H1 (cell line): ENCODE measurements at regions not wholly inside any gene's neighbourhood (a gene's known extent, or its start where the extent isn't known, plus 50 kb on each side); places are given as distances from the start of the nearest gene placed in this dataset.

Source experiments
- CTCF ChIA-PET: fragments of 300-600 bp; sonication (Branson Sonifier 250); formaldehyde crosslinking; loops from one replicate; lab custom pipeline; 2021; ENCODE audit not compliant: partially characterized antibody; lab: Charles Lee
- POLR2A ChIA-PET: fragments of 300-600 bp; sonication (Branson Sonifier 250); formaldehyde crosslinking; loops from one replicate; lab custom pipeline; 2021; ENCODE audit warnings: inconsistent platforms; ENCODE audit not compliant: partially characterized antibody; lab: Charles Lee
- DNase-seq, 2 experiments: peaks; one replicate each; pipeline versions ENCODE4 v3.0.0 to v3.0.0-alpha.2; 2010 to 2022; ENCODE audit warnings: low spot score in 2 of 2, low read depth in 1 of 2, mixed read lengths in 1 of 2
- FAIRE-seq: peaks from 2 replicates; lab custom pipeline; 2011; peaks lifted over from hg19 to GRCh38; lab: Jason Lieb, UNC
- H2AFZ ChIP-seq: 2 replicates; pipeline ENCODE4 v1.8.1; 2012; ENCODE audit warnings: low read length, inconsistent platforms
- H2AK5ac ChIP-seq: 2 replicates; pipeline ENCODE4 v1.6.1; 2013; ENCODE audit warnings: low read depth, low read length
- H2BK120ac ChIP-seq: replicated peaks from 2 replicates; pipeline ENCODE3; 2013; ENCODE audit warnings: low read depth, low read length, inconsistent platforms
- H2BK12ac ChIP-seq: 2 replicates; pipeline ENCODE4 v1.6.1; 2013; ENCODE audit warnings: low read depth, low read length
- H2BK15ac ChIP-seq: 2 replicates; pipeline ENCODE4 v1.6.1; 2013; ENCODE audit warnings: low read length
- H2BK20ac ChIP-seq: 2 replicates; pipeline ENCODE4 v1.6.1; 2013; ENCODE audit warnings: low read length
- H2BK5ac ChIP-seq: 2 replicates; pipeline ENCODE4 v1.6.1; 2013; ENCODE audit warnings: low read depth, low read length
- H3K14ac ChIP-seq: 2 replicates; pipeline ENCODE4 v1.6.1; 2013; ENCODE audit warnings: inconsistent platforms; ENCODE audit not compliant: insufficient read length
- H3K18ac ChIP-seq: 2 replicates; pipeline ENCODE4 v1.6.1; 2013; ENCODE audit warnings: low read length; ENCODE audit errors: extremely low read depth
- H3K23ac ChIP-seq: 2 replicates; pipeline ENCODE4 v1.6.1; 2013; ENCODE audit warnings: inconsistent platforms; ENCODE audit not compliant: insufficient read length
- H3K23me2 ChIP-seq: 2 replicates; pipeline ENCODE4 v1.6.1; 2013; ENCODE audit warnings: low read depth, low read length
- H3K27ac ChIP-seq: 2 replicates; pipeline ENCODE4 v1.6.1; 2011; ENCODE audit warnings: low read depth, low read length, inconsistent platforms
- H3K27me3 ChIP-seq, 4 experiments: replicated peaks in 1 of 4; 1 replicate in 1 of 4; 2 replicates in 3 of 4; pipeline versions ENCODE4 v1.6.1 to v1.8.1; 2011 to 2013; ENCODE audit warnings: low read length in 3 of 4, mild to moderate bottlenecking in 3 of 4, inconsistent platforms in 2 of 4, mixed read lengths in 2 of 4, moderate library complexity in 1 of 4; ENCODE audit not compliant: control insufficient read depth in 3 of 4, insufficient read depth in 3 of 4; ENCODE audit errors: extremely low read depth in 1 of 4
- H3K36me3 ChIP-seq, 4 experiments: 2 replicates each; pipeline versions ENCODE4 v1.6.1 to v1.8.1; 2011 to 2013; ENCODE audit warnings: mild to moderate bottlenecking in 4 of 4, low read length in 3 of 4, moderate library complexity in 2 of 4, control low read depth in 1 of 4, inconsistent platforms in 1 of 4; ENCODE audit not compliant: insufficient read depth in 4 of 4, control insufficient read depth in 2 of 4
- H3K4ac ChIP-seq: replicated peaks from 2 replicates; pipeline ENCODE3; 2013; ENCODE audit warnings: low read length, low read depth, mixed read lengths, inconsistent platforms; ENCODE audit not compliant: insufficient read length
- H3K4me1 ChIP-seq, 4 experiments: replicated peaks in 1 of 4; 1 replicate in 1 of 4; 2 replicates in 3 of 4; pipeline versions ENCODE4 v1.6.1 to v1.8.1; 2011 to 2013; ENCODE audit warnings: low read length in 3 of 4, inconsistent platforms in 2 of 4, mixed read lengths in 1 of 4; ENCODE audit not compliant: insufficient read depth in 4 of 4, control insufficient read depth in 3 of 4
- H3K4me2 ChIP-seq, 2 experiments: 2 replicates each; pipeline versions ENCODE4 v1.6.1 to v1.8.1; 2011 to 2013; ENCODE audit warnings: low read depth in 2 of 2, low read length in 2 of 2, control low read depth in 1 of 2, inconsistent platforms in 1 of 2, mild to moderate bottlenecking in 1 of 2; ENCODE audit not compliant: insufficient read depth in 1 of 2
- H3K4me3 ChIP-seq, 4 experiments: fragments of 200-600, 300-600 bp in 1 of 4; sonication (generic), shearing (Covaris generic), sonication (Bioruptor Twin) in 1 of 4; 2 replicates each; pipeline versions ENCODE4 v1.5.1 to v1.8.1; 2011 to 2016; ENCODE audit warnings: low read length in 4 of 4, low read depth in 3 of 4, control low read depth in 2 of 4, inconsistent platforms in 2 of 4, mild to moderate bottlenecking in 2 of 4, mixed read lengths in 1 of 4, moderate library complexity in 1 of 4; ENCODE audit not compliant: insufficient read depth in 2 of 4; ENCODE audit errors: extremely low read depth in 1 of 4
- H3K56ac ChIP-seq: replicated peaks from 2 replicates; pipeline ENCODE3; 2013; ENCODE audit warnings: low read depth, mild to moderate bottlenecking, mixed read lengths, low read length, inconsistent platforms; ENCODE audit not compliant: insufficient read length
- H3K79me1 ChIP-seq: 2 replicates; pipeline ENCODE4 v1.6.1; 2013; ENCODE audit warnings: low read depth, low read length, control low read depth
- H3K79me2 ChIP-seq, 2 experiments: 2 replicates each; pipeline versions ENCODE4 v1.6.1 to v1.8.1; 2012 to 2013; ENCODE audit warnings: low read length in 2 of 2, mild to moderate bottlenecking in 2 of 2, inconsistent platforms in 1 of 2; ENCODE audit not compliant: insufficient read depth in 2 of 2, control insufficient read depth in 1 of 2
- H3K9ac ChIP-seq, 4 experiments: replicated peaks in 1 of 4; 1 replicate in 1 of 4; 2 replicates in 3 of 4; pipeline versions ENCODE4 v1.6.1 to v1.8.1; 2011 to 2013; ENCODE audit warnings: low read depth in 3 of 4, low read length in 3 of 4, control low read depth in 2 of 4, mild to moderate bottlenecking in 2 of 4, moderate library complexity in 2 of 4, inconsistent platforms in 1 of 4; ENCODE audit errors: extremely low read depth in 1 of 4
- H3K9me3 ChIP-seq, 2 experiments: 2 replicates each; pipeline versions ENCODE4 v1.6.1 to v1.8.1; 2012 to 2013; ENCODE audit warnings: mild to moderate bottlenecking in 2 of 2, moderate library complexity in 2 of 2, control low read depth in 1 of 2, inconsistent platforms in 1 of 2, low read depth in 1 of 2, low read length in 1 of 2, mixed read lengths in 1 of 2; ENCODE audit not compliant: insufficient read depth in 2 of 2
- H4K20me1 ChIP-seq, 2 experiments: replicated peaks in 1 of 2; 2 replicates each; pipeline versions ENCODE3 to v1.8.1; 2011 to 2013; ENCODE audit warnings: inconsistent platforms in 2 of 2, low read length in 2 of 2, mild to moderate bottlenecking in 1 of 2; ENCODE audit not compliant: insufficient read depth in 2 of 2, control insufficient read depth in 1 of 2
- H4K5ac ChIP-seq: 2 replicates; pipeline ENCODE4 v1.6.1; 2013; ENCODE audit warnings: low read length, low read depth, mixed read lengths, inconsistent platforms; ENCODE audit not compliant: insufficient read length
- H4K8ac ChIP-seq: 2 replicates; pipeline ENCODE4 v1.8.0; 2013; ENCODE audit warnings: mild to moderate bottlenecking, moderate library complexity, low read length, inconsistent platforms; ENCODE audit not compliant: insufficient read depth; ENCODE audit errors: extremely low read depth
- H4K91ac ChIP-seq: replicated peaks from 2 replicates; pipeline ENCODE3; 2013; ENCODE audit warnings: low read length, mixed read lengths, inconsistent platforms; ENCODE audit not compliant: insufficient read length
- BCL11A ChIP-seq, 2 experiments: IDR thresholded peaks; one replicate each; pipeline ENCODE4 v1.6.1; 2011; ENCODE audit warnings: low read depth in 2 of 2, low read length in 2 of 2, mild to moderate bottlenecking in 2 of 2
- CREB1 ChIP-seq: IDR thresholded peaks from 2 replicates; pipeline ENCODE4 v1.6.1; 2012; ENCODE audit warnings: inconsistent platforms
- EP300 ChIP-seq, 2 experiments: IDR thresholded peaks; 1 replicate in 1 of 2; 2 replicates in 1 of 2; pipeline ENCODE4 v1.6.1; 2011 to 2012; ENCODE audit warnings: low read depth in 2 of 2, low read length in 2 of 2, mild to moderate bottlenecking in 2 of 2, borderline replicate concordance in 1 of 2, inconsistent platforms in 1 of 2, moderate library complexity in 1 of 2
- GABPA ChIP-seq: IDR thresholded peaks from 2 replicates; pipeline ENCODE4 v1.6.1; 2011; ENCODE audit warnings: mild to moderate bottlenecking, low read length, moderate library complexity, borderline replicate concordance; ENCODE audit not compliant: insufficient read depth
- KDM5A ChIP-seq: fragments of 200-600 bp; IDR thresholded peaks from 2 replicates; pipeline ENCODE4 v1.7.1; 2012; ENCODE audit warnings: mild to moderate bottlenecking, low read length, inconsistent platforms, mixed read lengths
- SAP30 ChIP-seq: fragments of 300-600 bp; sonication (generic); IDR thresholded peaks from 2 replicates; pipeline ENCODE4 v1.7.1; 2012; ENCODE audit warnings: low read length, moderate library complexity, mild to moderate bottlenecking, inconsistent platforms; ENCODE audit not compliant: insufficient read depth, insufficient replicate concordance
- SP2 ChIP-seq: IDR thresholded peaks from 2 replicates; pipeline ENCODE4 v1.6.1; 2012; ENCODE audit warnings: mild to moderate bottlenecking, low read length, inconsistent platforms
- TAF1 ChIP-seq: IDR thresholded peaks from 2 replicates; pipeline ENCODE4 v1.6.1; 2011; ENCODE audit warnings: mild to moderate bottlenecking, low read depth, low read length
- TCF12 ChIP-seq: IDR thresholded peaks from 2 replicates; pipeline ENCODE4 v1.6.1; 2011; ENCODE audit warnings: low read depth, mild to moderate bottlenecking, low read length
- TEAD4 ChIP-seq: IDR thresholded peaks from 2 replicates; pipeline ENCODE4 v1.6.1; 2012; ENCODE audit warnings: low read depth, low read length, inconsistent platforms, mixed read lengths
- WGBS, 2 experiments: shearing (Covaris generic) in 1 of 2; methylation state at CpG; one replicate each; pipeline versions ENCODE4 v1.1.6 to v1.1.7; 2013 to 2015; ENCODE audit warnings: low lambda C conversion rate in 2 of 2, mixed read lengths in 2 of 2, inconsistent platforms in 1 of 2, low coverage in 1 of 2, missing lambda C conversion rate in 1 of 2; ENCODE audit not compliant: insufficient replicate concordance in 2 of 2, insufficient coverage in 1 of 2, insufficient read length in 1 of 2; ENCODE audit errors: extremely low coverage in 1 of 2, missing lambda C conversion rate in 1 of 2; 5-methylcytosine and 5-hydroxymethylcytosine counted together
- TF ChIP-seq, protein P1 (sequence below), 3 experiments: IDR thresholded peaks; 1 replicate in 2 of 3; 2 replicates in 1 of 3; pipeline versions ENCODE4 v1.5.1 to v1.6.1; 2011; ENCODE audit warnings: low read length in 3 of 3, mild to moderate bottlenecking in 3 of 3, inconsistent platforms in 2 of 3, low read depth in 1 of 3, moderate library complexity in 1 of 3; ENCODE audit not compliant: insufficient read depth in 1 of 3; ENCODE audit errors: control extremely low read depth in 1 of 3
- TF ChIP-seq, protein P2 (sequence below): IDR thresholded peaks from 2 replicates; pipeline ENCODE4 v1.6.1; 2012; ENCODE audit warnings: inconsistent platforms

DNA sequence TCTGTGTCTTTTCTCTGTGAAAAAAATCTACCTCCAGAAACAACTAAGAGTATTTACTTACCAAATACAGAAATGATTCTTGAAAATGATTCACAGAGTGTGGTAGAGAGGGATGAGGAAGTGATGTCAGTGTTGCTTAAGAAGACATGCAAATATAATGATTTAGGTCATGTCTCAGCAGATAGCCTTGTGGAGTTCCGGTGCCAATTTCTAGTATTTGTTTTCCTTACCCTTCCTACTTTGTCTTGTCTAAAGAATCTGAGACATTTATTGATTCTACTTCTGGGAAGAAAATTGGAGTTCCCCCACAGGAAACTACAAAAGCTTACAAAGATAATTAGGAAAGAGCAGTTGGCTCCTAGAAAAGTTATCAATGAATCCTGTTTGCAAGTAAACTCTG, 68.8 kb downstream of the GJA1 start:
- Histone ChIP-seq H3K9me3 (no peaks in the 10 kb centered on the region), H3K4me3 (no peak overlapping the region), H3K27ac (no peak overlapping the region), H3K79me2 (no peaks in the 10 kb centered on the region), H3K56ac (no peak overlapping the region), H4K5ac (no peak overlapping the region), H3K18ac (no peak overlapping the region), H3K4me1 (no peaks in the 10 kb centered on the region), H3K9ac (no peak overlapping the region), H3K79me1 (no peaks in the 10 kb centered on the region), H2BK120ac (no peak overlapping the region), H2AFZ (no peak overlapping the region), H3K23ac (no peak overlapping the region), H3K14ac (no peak overlapping the region), H2BK5ac (no peak overlapping the region), H2BK15ac (no peak overlapping the region), H4K8ac (no peak overlapping the region), H2BK20ac (no peak overlapping the region), H4K20me1 (no peaks in the 10 kb centered on the region), H2AK5ac (no peak overlapping the region), H3K4me2 (no peak overlapping the region), H3K23me2 (no peaks in the 10 kb centered on the region), H3K4ac (no peak overlapping the region), H2BK12ac (no peak overlapping the region), H4K91ac (no peak overlapping the region), H3K27me3 (peaks cover 0 to 2% (median 0%) of the 10 kb centered on the region in 4 experiments; a peak in 1 of 7 replicates), H3K36me3 (no peaks in the 10 kb centered on the region)
- DNase-seq (no peak), FAIRE-seq (no peak)
- 96% methylated on average over 1 of the region's 1 CpG; no CpG with 5 or more reads in 1 of the 2 experiments for WGBS, 2 experiments
- POLR2A ChIA-PET: no interaction called here
- CTCF ChIA-PET: interaction anchor here (0.8 kb wide), 1 partner anchor 27 kb away, joined by 3 read pairs; no protein-coding TSS in a partner anchor
- TF ChIP-seq TCF12: no peak
- TF ChIP-seq CREB1: no peak
- TF ChIP-seq SAP30: no peak
- no peak for TF ChIP-seq KDM5A
- no peak for TF ChIP-seq TAF1
- no peak for TF ChIP-seq TEAD4
- TF ChIP-seq EP300 (IDR thresholded peaks at IDR 0.05; ENCODE audit: borderline replicate concordance in 1 of 2, low read depth in 2 of 2, low read length in 2 of 2): no peak
- TF ChIP-seq, protein P1, sequence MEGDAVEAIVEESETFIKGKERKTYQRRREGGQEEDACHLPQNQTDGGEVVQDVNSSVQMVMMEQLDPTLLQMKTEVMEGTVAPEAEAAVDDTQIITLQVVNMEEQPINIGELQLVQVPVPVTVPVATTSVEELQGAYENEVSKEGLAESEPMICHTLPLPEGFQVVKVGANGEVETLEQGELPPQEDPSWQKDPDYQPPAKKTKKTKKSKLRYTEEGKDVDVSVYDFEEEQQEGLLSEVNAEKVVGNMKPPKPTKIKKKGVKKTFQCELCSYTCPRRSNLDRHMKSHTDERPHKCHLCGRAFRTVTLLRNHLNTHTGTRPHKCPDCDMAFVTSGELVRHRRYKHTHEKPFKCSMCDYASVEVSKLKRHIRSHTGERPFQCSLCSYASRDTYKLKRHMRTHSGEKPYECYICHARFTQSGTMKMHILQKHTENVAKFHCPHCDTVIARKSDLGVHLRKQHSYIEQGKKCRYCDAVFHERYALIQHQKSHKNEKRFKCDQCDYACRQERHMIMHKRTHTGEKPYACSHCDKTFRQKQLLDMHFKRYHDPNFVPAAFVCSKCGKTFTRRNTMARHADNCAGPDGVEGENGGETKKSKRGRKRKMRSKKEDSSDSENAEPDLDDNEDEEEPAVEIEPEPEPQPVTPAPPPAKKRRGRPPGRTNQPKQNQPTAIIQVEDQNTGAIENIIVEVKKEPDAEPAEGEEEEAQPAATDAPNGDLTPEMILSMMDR (IDR thresholded peaks at IDR 0.05; ENCODE audit: control extremely low read depth in 1 of 3, insufficient read depth in 1 of 3, low read depth in 1 of 3, low read length in 3 of 3): no peak
- TF ChIP-seq, protein P2, sequence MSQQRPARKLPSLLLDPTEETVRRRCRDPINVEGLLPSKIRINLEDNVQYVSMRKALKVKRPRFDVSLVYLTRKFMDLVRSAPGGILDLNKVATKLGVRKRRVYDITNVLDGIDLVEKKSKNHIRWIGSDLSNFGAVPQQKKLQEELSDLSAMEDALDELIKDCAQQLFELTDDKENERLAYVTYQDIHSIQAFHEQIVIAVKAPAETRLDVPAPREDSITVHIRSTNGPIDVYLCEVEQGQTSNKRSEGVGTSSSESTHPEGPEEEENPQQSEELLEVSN: no peak
- TF ChIP-seq BCL11A (IDR thresholded peaks at IDR 0.05; ENCODE audit: low read depth in 2 of 2, low read length in 2 of 2): no peak
- no peak for TF ChIP-seq GABPA
- no peak for TF ChIP-seq SP2
